Activated T-cell treated with anti-CD3 and anti-CD28 coated beads for 48 hours (primary cell): ENCODE measurements at regions not wholly inside any gene's neighbourhood (a gene's known extent, or its start where the extent isn't known, plus 50 kb on each side); places are given as distances from the start of the nearest gene placed in this dataset.

Experiments used
- DNase-seq: peaks from one replicate; pipeline ENCODE4 v3.0.0-alpha.2; 2020; ENCODE audit warnings: low read depth

DNA sequence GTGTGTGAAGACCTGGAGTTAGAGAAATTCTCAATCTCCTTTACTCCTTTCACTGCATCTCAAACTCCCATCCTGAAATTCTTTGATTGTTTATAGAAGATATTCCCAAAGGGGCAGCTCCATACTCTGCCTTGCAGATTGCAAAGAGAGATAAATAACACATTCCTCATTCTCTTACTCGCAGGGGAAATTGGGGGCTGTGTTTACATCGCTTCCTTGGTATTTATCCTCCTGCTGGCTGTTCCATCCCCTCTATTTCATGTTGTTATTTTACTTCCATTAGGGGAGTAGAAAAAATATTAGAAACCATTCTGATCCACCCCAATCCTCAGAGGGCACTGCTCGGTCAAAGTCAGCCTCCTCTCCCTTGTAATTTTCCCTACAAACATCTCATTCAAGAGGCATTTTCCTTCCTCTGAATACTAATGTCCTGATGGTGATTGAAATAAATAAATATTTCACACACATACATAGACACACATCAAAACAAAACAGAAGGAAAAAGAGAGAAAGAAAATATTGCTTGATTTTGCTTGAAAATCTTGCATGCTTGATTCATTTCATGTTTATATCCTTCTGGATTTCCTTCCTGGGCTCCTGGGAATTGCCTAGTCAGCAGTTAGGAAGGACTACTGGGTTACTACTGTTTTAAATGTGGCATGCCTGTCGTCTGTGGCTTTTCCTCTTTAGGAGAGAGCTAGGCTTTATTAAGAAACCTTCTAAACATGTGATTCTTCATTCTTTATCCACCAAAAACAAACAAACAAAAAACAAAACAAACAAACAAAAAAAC lies 420.1 kb upstream of the PAPPA start:
- no peak for DNase-seq

DNA sequence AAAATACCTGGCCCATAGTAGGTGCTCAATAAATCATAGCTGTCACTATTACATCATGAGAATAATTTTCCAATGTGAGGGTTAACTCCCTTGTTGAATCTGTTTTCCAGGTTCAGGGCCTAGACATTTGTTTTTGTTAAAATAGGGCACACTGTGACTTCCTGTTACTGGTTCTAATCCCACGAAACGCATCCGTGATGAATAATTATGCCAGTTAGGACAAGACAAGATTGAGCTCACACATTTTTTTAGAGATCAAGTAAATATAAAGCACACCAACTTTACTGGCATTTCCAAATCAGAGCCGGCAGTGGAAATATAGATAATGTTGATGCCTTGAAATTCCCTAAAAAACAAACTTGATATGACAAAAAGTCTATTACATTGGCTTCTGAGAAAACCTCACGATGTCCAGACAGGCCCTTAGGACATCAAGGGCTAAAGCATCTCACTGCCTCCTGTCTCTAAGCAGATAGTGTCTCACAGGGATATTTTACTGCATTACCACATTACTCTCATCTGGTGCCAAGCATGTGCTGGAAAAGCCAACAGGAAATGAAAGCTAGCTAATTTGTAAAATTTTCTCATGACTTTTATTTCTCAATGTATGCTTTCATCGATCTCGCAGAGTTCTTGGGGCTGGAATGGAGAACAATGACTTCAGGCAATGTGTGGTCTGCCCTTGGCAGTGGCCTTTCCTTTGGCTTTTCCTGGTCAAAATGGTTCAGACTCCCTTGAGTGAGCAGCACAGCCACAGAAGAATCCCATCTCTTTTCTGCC lies 414.3 kb upstream of the PAPPA start:
- DNase-seq, result no peak

DNA sequence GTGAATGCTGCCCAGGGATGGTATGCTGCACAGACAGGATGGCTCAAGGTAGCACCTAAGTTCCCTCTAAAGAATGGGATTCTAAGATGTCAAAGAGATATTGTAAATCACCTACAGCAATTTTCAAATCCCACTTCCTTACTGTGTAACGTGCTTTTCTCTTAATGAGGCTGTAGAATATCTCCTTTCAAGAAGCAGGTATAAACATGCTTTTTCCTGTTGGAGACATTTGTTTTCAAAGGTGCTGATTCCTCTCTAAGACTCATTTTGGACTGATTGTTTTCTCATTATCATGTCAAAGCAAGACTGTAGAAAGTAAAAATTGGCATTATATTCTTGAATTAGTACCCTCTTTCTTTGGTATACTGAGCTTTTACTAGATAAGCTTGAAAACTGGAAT lies 412.6 kb upstream of the PAPPA start:
- no peak for DNase-seq

DNA sequence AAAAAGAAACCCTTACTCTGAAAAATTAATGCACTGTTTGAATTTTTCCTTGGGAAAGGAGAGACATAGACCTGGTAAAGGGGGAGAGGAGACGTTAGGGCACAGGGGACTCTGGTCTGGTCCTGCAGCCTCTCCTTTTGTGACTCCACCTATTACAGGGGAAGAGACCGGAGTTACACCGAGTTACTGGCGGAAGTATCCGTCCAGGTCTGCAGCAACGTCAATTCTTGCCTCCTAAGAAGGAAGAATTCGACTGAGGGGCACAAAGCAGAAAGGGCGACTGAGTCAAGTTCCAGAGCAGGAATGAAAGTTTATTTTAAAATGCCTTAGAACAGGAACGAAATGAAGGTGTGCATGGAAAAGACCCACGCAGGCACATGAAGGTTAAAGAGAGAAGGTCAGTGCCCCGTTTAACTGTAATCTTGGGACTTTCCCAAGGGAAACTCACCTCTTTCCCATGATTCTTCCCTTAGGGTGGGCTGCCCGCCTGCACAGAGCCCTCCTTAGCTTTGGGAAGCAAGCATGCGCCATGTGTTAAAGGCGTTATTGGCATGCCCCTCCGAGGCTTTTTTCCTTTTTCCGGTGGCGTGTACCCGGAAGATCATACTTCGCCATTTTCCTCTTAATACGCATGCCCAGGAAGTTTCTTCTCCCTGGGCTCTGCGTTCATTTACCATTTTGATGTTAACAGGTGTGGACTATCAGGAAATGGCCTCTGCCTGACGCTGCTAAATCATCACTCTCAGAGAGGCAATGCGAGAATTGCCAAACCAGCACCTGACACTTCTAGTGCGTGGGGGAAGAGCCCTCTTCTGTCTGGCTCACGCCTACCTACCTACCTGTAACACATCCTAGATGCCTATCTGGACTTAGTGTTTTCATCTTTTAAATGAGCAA lies 409.6 kb upstream of the PAPPA start:
- no peak for DNase-seq

DNA sequence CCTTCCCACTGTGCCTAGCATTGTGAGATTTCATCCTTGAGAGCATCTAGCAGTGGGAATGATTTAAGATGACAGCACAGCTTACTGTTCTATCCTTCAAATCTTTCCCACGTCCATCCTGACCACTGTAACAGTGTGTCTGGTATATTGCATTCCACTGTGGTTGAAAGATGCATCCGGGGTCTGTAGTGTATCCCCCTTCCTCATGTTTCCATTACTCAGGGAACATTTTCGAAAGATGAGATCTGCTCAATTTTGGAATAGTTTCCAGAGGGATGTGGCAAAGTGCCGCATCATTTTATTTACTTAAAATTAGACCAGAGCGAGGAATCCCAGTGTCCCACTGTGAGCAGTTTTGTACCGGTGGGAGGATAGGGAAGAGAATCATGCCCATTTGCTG lies 407.1 kb upstream of the PAPPA start:
- no peak for DNase-seq

DNA sequence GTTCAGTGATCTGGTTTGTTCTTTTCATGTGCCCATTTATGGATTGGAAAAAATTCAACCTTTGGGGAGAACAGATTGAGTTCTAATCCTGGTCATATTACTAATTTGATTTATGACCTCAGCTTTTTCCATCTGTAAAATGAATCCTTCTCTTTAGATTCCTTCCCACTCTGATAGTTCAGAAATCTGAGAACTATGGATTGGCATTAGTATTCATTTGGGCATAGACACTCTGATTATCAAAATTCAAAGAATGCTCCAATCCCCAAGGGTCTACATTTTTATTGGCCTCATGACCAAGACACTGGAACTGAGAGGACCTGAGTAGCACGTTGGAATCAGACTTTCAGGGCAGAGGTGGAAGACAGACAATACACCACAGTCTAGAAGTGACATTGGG lies 405.9 kb upstream of the PAPPA start:
- no peak for DNase-seq

DNA sequence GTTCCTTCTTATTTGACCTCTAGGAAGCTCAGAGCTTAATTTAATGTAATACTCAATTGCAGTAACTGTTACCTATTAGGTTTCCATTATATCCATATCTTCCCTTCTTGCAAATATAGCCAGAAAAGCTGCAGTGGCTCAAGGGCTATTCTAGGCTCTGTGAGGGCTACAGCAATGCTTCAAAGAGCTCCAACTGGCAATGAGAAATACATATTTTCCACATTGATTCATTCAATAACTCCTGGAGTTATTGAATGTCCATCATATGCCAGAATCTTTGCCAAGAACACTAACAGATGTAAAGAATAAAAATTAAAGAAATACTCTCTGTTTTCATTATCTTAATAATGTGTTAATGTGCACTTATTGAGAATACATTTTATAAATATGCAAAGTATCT lies 396.9 kb upstream of the PAPPA start:
- DNase-seq, result no peak

DNA sequence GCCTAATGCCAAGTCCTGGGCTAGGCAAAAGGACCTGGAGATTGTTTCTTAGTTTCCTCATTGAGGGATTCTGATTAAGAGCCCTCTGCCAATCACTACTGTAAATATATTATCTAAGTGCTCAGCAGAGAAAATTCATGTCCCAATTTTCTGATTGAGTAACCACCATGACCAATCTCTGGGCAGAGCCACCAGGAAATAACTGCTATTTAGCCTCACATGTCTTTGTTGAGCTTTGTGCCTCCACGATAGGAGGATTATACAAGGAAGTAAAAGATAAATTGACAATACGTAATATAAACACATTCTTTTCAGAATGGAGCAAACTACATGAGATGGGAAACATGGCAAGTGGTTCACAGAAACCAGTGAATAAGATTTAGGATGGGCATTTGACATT lies 396.1 kb upstream of the PAPPA start:
- no peak for DNase-seq

DNA sequence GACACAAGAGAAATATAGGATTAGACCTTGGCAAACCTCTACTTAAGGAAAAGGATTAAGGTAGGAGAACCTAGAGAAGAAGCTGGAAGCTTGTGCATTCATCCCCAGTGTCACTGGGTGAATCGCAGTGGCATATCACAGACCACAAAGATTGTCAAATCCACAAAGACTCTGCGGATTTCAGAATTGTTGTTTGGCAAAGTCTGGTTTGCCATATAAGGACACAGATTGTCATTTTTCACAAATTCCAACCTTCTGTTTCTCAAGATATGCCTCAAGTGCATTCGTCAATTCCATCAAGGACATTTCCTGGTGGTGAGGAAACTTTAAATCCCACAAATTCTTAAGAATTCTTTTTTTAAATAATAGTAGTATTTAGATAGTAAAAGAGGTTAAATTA lies 395.1 kb upstream of the PAPPA start:
- no peak for DNase-seq

DNA sequence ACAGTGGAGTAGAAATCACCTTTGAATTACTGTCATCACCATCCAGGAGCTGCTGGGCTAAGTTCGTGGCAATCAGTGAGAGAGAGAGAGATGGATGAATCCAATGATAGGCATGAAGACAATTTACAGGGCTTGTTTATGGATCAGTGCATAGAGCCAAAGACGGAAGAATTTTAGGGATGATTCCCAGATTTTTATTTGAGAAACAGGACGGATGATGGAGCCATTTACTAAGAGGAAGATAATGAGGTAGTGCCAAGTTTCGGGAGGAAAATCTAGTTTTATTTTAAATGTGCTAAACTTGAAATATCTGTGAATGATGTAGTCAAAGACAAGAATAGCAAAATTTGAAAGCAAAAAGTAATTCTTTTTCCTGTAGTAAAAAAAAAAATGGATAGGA lies 394.2 kb upstream of the PAPPA start:
- no peak for DNase-seq

DNA sequence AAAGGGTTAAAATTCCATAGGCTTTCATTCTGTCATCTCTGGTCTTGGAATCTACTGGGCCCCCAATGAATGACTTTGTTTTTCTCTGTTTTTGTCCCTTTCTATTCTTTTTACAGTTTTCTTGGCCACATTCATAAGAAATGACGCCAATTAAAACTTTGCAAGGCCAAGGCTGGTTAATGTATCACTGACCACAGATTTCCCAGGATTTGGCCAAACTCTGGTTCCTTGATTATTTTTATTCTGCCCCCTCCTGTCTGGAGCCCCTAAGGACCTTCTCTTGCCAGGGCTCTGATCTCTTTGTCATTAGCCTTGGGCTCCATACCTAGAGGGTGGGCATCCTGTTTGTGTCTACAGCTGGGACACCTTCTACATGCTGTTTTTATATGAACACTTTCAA lies 388.9 kb upstream of the PAPPA start:
- DNase-seq, result no peak

DNA sequence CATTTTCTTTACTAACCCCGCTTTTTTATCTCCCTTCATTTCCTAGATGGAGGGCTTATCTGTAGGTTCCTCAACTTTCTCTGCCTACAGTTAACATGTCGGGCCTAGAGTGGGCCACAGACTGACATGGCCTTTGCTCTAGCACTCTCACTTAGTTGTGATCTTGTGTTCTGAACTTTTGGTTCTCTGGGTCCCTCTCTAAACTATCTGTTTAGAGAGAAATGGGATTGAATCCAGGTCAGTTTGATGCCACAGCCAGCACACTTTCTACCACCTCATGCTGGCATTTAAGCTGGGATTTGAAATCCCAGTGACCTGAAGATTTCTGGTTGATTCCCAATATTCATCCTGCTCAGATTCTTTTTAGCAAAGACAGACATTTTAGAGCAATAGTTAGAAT lies 388.5 kb upstream of the PAPPA start:
- no peak for DNase-seq

DNA sequence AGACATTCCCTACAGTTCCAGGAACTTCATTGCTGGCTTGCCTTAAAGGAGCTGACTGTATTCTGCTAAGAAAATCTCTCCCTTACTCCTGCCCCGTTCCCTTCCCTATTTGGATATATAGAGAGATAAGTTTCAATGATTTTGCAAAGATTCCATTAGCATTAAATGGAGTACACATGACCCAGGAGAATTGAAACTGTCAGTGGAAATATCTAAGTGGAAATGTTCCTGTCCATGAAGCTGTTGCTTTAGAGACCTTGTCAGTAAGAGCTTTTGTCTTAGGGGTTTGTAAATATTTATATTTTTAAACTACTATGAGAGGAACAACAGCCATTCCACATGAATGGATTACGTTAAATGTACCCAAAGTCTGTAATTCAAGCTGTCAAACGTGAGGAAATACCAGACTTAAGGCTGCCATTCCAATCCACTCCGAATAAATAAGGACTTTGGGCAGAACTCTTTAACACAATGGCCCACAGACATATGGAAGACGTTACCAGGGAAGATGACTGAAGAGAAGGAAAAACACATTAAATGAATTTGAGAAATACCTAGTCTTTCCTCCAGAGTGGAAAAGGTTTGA lies 387.1 kb upstream of the PAPPA start:
- DNase-seq, result no peak

DNA sequence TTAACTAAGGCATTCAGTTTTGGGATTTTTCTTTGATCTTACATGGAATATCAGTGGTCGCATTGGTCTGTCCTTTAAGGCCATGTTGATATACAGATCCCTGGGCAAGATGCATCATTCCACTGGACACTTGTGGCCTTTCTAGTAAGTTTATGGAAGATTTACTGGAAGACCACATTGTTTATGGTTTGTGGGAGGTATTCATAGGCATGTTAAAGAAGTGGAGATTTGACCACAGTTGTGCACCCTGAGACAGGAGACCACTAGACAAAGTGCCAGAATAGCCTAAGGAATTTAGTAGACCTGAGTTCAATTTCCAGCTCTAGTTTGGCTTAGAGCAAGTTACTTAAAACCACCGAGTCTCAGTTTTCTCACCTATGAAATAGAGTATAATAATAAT lies 383.1 kb upstream of the PAPPA start:
- no peak for DNase-seq

DNA sequence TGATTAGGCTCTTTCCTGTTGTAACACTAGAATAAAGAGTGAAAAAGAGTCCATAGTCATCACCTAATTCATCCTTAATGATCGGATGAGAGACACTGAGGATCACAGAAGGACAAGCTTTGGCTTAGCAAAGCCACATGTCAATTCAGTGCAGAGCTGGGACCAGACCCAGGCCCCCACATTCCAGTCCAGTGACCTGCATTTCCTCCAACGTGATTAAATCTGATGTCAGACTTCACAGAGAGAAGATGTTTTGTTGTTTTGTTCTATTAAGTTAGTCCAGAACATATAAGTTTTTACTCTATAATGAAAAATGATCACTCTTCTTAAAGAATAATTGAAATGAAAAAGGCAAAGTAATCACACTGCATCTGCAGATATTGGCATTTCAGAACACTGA lies 377.9 kb upstream of the PAPPA start:
- no peak for DNase-seq

DNA sequence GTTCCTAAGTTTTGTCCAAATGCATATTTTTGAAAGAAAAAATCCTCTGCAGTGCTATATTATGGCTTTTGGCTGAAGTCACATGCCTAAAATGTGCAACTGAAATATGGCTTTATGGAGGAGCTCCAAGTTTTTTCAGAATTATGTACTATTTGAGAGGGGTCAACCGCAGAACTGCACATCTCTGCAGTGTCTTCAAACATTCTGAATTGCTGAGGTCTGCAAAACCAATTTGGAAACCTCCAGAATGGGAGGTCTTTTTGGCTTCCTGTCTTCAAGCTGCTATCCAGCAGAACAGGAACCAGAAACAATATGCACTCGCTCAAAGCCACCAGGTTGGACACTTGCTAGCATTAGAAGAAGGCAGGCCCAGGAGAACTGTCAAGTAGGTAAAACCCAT lies 376.0 kb upstream of the PAPPA start:
- DNase-seq, result no peak

DNA sequence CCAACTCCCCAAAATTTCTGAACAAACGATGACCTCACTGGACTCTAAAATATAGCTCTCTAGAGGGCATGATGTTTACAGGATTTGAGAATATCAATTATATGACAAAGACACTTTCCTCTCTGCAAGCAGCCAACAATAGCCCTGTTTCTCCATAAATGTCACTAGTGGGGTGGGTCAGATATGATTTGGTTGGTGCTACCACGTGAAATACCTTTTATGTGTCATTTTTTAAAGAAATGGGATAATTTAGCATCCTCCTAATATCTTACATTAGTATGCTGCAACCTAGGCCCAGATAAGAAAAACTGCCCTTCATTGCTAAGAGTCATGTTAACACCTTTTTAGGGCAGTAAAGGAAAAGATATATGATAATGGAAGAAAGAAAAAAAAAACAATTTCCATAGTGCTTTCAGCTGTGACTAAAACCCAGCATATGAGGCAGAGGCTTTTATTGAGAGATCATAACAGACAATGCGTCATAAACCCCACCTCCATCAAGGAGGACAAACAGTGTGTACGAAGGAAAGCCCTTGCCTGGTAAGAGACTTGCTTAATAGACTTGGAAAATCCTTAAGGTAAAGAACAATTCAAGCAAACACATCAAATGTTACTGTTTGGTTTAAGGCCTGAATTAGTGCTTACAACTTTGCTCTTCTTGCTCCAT lies 372.4 kb upstream of the PAPPA start:
- DNase-seq, result no peak

DNA sequence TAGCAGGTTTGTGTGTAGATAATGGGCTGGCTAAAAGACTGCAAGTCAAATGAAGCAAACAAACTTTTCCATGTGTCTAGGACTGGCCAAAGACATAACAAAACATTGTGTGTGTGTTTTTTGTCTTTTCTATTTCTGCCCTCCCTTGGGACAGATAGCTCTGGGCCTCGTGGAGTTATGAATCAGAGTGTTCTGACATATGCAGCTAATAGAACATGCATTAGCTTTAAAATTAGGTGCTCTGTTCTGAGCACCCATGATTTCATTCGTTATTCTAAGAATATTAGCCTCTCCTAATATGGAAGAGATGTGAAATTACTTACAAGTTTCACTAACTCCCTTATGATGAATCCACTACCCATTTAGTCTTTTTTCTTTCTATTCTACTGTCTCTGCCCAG lies 367.3 kb upstream of the PAPPA start:
- DNase-seq, result no peak

DNA sequence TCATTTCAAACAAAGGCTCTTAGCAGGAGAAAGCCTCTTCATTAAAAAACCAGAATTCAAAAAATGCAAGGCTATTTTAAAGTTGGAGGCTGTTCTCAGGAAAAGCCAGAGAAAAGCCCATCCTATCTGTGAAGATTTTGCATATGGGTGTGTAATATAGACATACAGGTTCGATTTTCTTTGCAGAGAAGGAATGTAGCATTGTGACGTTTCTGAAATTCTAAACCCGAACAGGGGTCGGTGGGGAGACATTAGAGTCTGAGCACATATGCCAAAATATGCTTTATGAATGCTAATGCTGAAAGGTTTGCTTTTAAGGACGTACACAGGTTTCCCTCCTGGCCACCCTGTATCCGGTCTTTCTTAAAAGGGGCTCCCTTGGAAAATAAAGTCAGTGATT lies 363.1 kb upstream of the PAPPA start:
- no peak for DNase-seq

DNA sequence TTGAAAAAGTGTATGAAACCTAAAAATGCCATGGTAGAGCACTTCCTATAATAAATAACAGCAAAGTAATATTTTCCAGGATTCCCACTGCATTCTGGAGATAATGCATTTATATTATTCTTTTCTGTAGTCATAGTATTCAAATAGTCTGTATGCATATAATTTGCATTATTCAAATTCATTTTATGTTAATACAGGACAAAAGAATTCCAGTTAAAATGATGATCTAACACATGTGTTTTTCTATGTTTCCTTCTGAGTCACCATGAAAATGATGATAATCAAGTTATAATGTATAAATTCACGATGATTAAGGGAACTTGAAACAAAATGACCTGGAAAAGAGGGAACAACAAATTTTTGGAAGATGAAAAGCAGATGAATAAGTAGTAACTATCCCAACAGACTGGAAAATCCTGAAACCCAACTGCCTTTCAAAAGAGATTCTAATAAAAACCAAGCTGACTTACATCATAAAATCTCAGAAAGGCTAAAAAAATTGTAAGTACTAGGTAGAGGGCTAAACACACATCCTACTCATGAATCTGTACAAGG lies 358.6 kb upstream of the PAPPA start:
- no peak for DNase-seq

DNA sequence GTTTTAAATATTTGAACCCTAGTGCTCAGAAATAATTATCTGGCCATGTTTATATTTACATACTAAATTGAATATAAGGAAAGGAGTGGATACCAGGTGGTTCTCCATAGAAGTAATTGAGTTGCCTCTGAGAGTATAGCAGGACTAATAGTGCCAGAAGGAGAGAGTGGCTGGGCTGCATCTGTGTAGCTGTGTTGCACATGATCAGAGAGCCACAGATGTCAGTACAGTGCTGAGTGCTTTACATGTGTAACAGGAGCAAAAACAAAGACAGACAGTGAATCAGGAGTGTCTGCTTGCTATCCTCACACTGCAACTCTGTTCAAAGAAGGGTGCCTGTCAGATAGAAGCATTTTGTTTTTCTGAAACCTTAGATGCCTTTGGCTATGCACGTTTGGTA lies 353.9 kb upstream of the PAPPA start:
- DNase-seq, result no peak

DNA sequence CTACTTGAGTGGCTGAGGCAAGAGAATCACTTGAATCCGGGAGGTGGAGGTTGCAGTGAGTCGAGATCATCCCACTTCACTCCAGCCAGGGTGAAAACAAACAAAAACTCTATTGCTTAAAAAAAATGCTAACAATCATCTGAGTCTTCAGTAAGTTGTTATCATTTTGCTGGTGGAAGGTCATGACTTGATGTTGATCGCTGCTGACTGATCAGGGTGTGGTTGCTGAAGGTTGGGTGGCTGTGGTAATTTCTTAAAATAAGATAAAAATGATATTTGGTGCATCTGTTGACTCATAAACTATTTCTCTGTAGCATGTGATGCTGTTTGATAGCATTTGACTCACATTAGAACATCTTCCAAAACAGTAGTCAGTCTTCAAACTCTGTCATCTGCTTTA lies 349.4 kb upstream of the PAPPA start:
- no peak for DNase-seq
